ENCODE measurements at regions not wholly inside any gene's neighbourhood (a gene's known extent, or its start where the extent isn't known, plus 50 kb on each side); places are given as distances from the start of the nearest gene placed in this dataset.
"Not testable (repeated sequence)": the region's sequence is repeated elsewhere in the genome, so short reads cannot be mapped to it uniquely, and the experiment has no call there.

GRCh38 chr10:122780391-122780790, 65.3 kb downstream of the CUZD1 start:
- ATAC-seq (ENCODE audit: low read depth in 2 of 2), result no peak
- H3K27me3 Mint-ChIP-seq, result peaks cover 0 to 13% (median 0%) of the 10 kb centered on the region in 3 donors
- no peaks in the 10 kb centered on the region for H3K36me3 Mint-ChIP-seq
- H3K4me1 Mint-ChIP-seq, result no peaks in the 10 kb centered on the region
- H3K27ac Mint-ChIP-seq, result no peak overlapping the region
- no peak for DNase-seq
- H3K4me3 Mint-ChIP-seq, result no peak overlapping the region
- no peaks in the 10 kb centered on the region for H3K9me3 Mint-ChIP-seq

- peaks cover 0 to 13% (median 0%) of the 10 kb centered on the region in 3 donors for H3K27me3 Mint-ChIP-seq
- H3K4me1 Mint-ChIP-seq, result no peaks in the 10 kb centered on the region
- no peak overlapping the region for H3K27ac Mint-ChIP-seq
- DNase-seq (no peak), ATAC-seq (ENCODE audit: low read depth in 2 of 2) (no peak)
- H3K36me3 Mint-ChIP-seq, result no peaks in the 10 kb centered on the region
- no peak overlapping the region for H3K4me3 Mint-ChIP-seq
- no peaks in the 10 kb centered on the region for H3K9me3 Mint-ChIP-seq
Measured at GRCh38 chr10:122779924-122780323, 65.7 kb downstream of the CUZD1 start.

GRCh38 chr10:122777515-122778059, 68.1 kb downstream of the CUZD1 start:
- Mint-ChIP-seq H3K36me3 (no peaks in the 10 kb centered on the region), H3K4me1 (no peaks in the 10 kb centered on the region), H3K9me3 (peaks cover 0 to 3% (median 0%) of the 10 kb centered on the region in 7 donors), H3K27me3 (peaks cover 11 to 19% (median 15%) of the 10 kb centered on the region in 3 donors), H3K4me3 (no peak overlapping the region), H3K27ac (no peak overlapping the region)
- DNase-seq, result no peak
- no peak for ATAC-seq (ENCODE audit: low read depth in 2 of 2)

GRCh38 chr10:122774231-122774630, 71.4 kb downstream of the CUZD1 start:
- H3K4me3 Mint-ChIP-seq, result no peak overlapping the region
- H3K27ac Mint-ChIP-seq, result no peak overlapping the region
- H3K36me3 Mint-ChIP-seq, result no peaks in the 10 kb centered on the region
- ATAC-seq (ENCODE audit: low read depth in 2 of 2), result no peak
- H3K4me1 Mint-ChIP-seq, result no peaks in the 10 kb centered on the region
- H3K9me3 Mint-ChIP-seq, result peaks cover 0 to 3% (median 0%) of the 10 kb centered on the region in 7 donors
- peaks cover 16 to 20% (median 16%) of the 10 kb centered on the region in 3 donors for H3K27me3 Mint-ChIP-seq
- DNase-seq, result no peak

GRCh38 chr10:122771404-122771803, 71.8 kb upstream of the C10orf120 start:
- DNase-seq; ATAC-seq (ENCODE audit: low read depth in 2 of 2); H3K4me3 Mint-ChIP-seq; H3K36me3 Mint-ChIP-seq; H3K4me1 Mint-ChIP-seq; H3K9me3 Mint-ChIP-seq: not testable (repeated sequence)
- Mint-ChIP-seq H3K27me3 (peaks cover 20 to 38% (median 32%) of the 10 kb centered on the region in 3 donors), H3K27ac (peak overlapping the region in 1 of 6 donors; percentile 70)

GRCh38 chr10:122768389-122768745, 68.7 kb upstream of the C10orf120 start:
- H3K9me3 Mint-ChIP-seq, result peaks cover 2 to 10% (median 4%) of the 10 kb centered on the region in 7 donors

GRCh38 chr10:122767621-122768388, 68.2 kb upstream of the C10orf120 start:
- Mint-ChIP-seq H3K4me3 (no peak overlapping the region), H3K4me1 (no peaks in the 10 kb centered on the region), H3K36me3 (peaks cover 0 to 2% of the 10 kb centered on the region in 2 donors), H3K27ac (no peak overlapping the region), H3K9me3 (peaks cover 1 to 14% (median 8%) of the 10 kb centered on the region in 7 donors), H3K27me3 (peaks cover 18 to 38% (median 26%) of the 10 kb centered on the region in 3 donors)
- DNase-seq (no peak), ATAC-seq (ENCODE audit: low read depth in 2 of 2) (no peak)

More at GRCh38 chr10:122768389-122768745, 68.7 kb upstream of the C10orf120 start:
- no peaks in the 10 kb centered on the region for H3K36me3 Mint-ChIP-seq
- H3K4me1 Mint-ChIP-seq, result no peaks in the 10 kb centered on the region
- DNase-seq (no peak), ATAC-seq (ENCODE audit: low read depth in 2 of 2) (no peak)
- no peak overlapping the region for H3K27ac Mint-ChIP-seq
- no peak overlapping the region for H3K4me3 Mint-ChIP-seq
- H3K27me3 Mint-ChIP-seq, result peaks cover 23 to 38% (median 29%) of the 10 kb centered on the region in 3 donors

- peaks cover 4 to 28% (median 18%) of the 10 kb centered on the region in 7 donors for H3K9me3 Mint-ChIP-seq
- H3K27ac Mint-ChIP-seq, result no peak overlapping the region
- H3K36me3 Mint-ChIP-seq, result peaks cover 0 to 8% of the 10 kb centered on the region in 2 donors
Measured at GRCh38 chr10:122765412-122765811, 65.8 kb upstream of the C10orf120 start.

GRCh38 chr10:122756656-122757055, 57.0 kb upstream of the C10orf120 start:
- Mint-ChIP-seq H3K36me3 (peaks cover 0 to 9% of the 10 kb centered on the region in 2 donors), H3K9me3 (peaks cover 6 to 53% (median 24%) of the 10 kb centered on the region in 7 donors), H3K4me1 (no peaks in the 10 kb centered on the region), H3K27ac (no peak overlapping the region), H3K4me3 (no peak overlapping the region), H3K27me3 (peaks cover 0 to 7% (median 0%) of the 10 kb centered on the region in 3 donors)
- no peak for ATAC-seq (ENCODE audit: low read depth in 2 of 2)
- no peak for DNase-seq

More at GRCh38 chr10:122765412-122765811, 65.8 kb upstream of the C10orf120 start:
- peaks cover 18 to 43% (median 32%) of the 10 kb centered on the region in 3 donors for H3K27me3 Mint-ChIP-seq
- no peaks in the 10 kb centered on the region for H3K4me1 Mint-ChIP-seq
- DNase-seq (no peak), ATAC-seq (ENCODE audit: low read depth in 2 of 2) (no peak)
- H3K4me3 Mint-ChIP-seq, result no peak overlapping the region

GRCh38 chr10:122754491-122755235, 55.0 kb upstream of the C10orf120 start:
- Mint-ChIP-seq H3K9me3 (peaks cover 6 to 37% (median 20%) of the 10 kb centered on the region in 7 donors), H3K27me3 (peaks cover 0 to 6% (median 5%) of the 10 kb centered on the region in 3 donors), H3K27ac (no peak overlapping the region), H3K4me1 (no peaks in the 10 kb centered on the region), H3K36me3 (peaks cover 0 to 9% of the 10 kb centered on the region in 2 donors), H3K4me3 (peak overlapping the region in 1 of 8 donors; percentile 25)
- DNase-seq, result no peak
- ATAC-seq (ENCODE audit: low read depth in 2 of 2), result no peak

- ATAC-seq (ENCODE audit: low read depth in 2 of 2) (no peak), DNase-seq (no peak)
- no peaks in the 10 kb centered on the region for H3K36me3 Mint-ChIP-seq
- H3K9me3 Mint-ChIP-seq, result no peaks in the 10 kb centered on the region
- H3K27me3 Mint-ChIP-seq, result peaks cover 13 to 18% (median 18%) of the 10 kb centered on the region in 3 donors
- no peaks in the 10 kb centered on the region for H3K4me1 Mint-ChIP-seq
- H3K27ac Mint-ChIP-seq, result no peak overlapping the region
- peak overlapping the region in 1 of 8 donors; percentile 72 for H3K4me3 Mint-ChIP-seq
Measured at GRCh38 chr10:122749886-122750285, 50.2 kb upstream of the C10orf120 start.
